ENCODE measurements at regions not wholly inside any gene's neighbourhood (a gene's known extent, or its start where the extent isn't known, plus 50 kb on each side); places are given as distances from the start of the nearest gene placed in this dataset.

- DNase-seq: no peak
These were observed 206.6 kb upstream of the RTL1 start for GRCh38 chr14:101109981-101110728.

GRCh38 chr14:101110729-101111619 lies 207.5 kb upstream of the RTL1 start:
- no peak for DNase-seq

GRCh38 chr14:101111620-101112290 lies 208.2 kb upstream of the RTL1 start:
- no peak for DNase-seq

GRCh38 chr14:101112351-101113107 lies 209.0 kb upstream of the RTL1 start:
- DNase-seq: no peak

GRCh38 chr14:101113108-101113612 lies 209.6 kb upstream of the RTL1 start:
- DNase-seq: no peak

- DNase-seq: no peak
These were observed 210.6 kb upstream of the RTL1 start for GRCh38 chr14:101113835-101114725.

GRCh38 chr14:101114726-101115515 lies 211.4 kb upstream of the RTL1 start:
- no peak for DNase-seq

- DNase-seq: no peak
These were observed 212.1 kb upstream of the RTL1 start for GRCh38 chr14:101115652-101116051.

GRCh38 chr14:101116065-101116464 lies 212.5 kb upstream of the RTL1 start:
- DNase-seq: no peak

GRCh38 chr14:101116486-101117130 lies 213.1 kb upstream of the RTL1 start:
- DNase-seq: no peak

- DNase-seq: no peak
These were observed 214.0 kb upstream of the RTL1 start for GRCh38 chr14:101117543-101117942.

- no peak for DNase-seq
These were observed 214.7 kb upstream of the RTL1 start for GRCh38 chr14:101118233-101118632.

- DNase-seq: no peak
These were observed 215.4 kb upstream of the RTL1 start for GRCh38 chr14:101118746-101119591.

- DNase-seq: no peak
These were observed 216.5 kb upstream of the RTL1 start for GRCh38 chr14:101119830-101120571.

GRCh38 chr14:101120641-101121507 lies 217.4 kb upstream of the RTL1 start:
- no peak for DNase-seq

GRCh38 chr14:101121508-101122139 lies 218.1 kb upstream of the RTL1 start:
- no peak for DNase-seq

Data from central memory CD4-positive, alpha-beta T cell (primary cell).